ENCODE measurements at regions not wholly inside any gene's neighbourhood (a gene's known extent, or its start where the extent isn't known, plus 50 kb on each side); places are given as distances from the start of the nearest gene placed in this dataset.

GRCh38 chr12:65739606-65740005, 84.7 kb upstream of the HMGA2 start:
- TF ChIP-seq, protein P1, sequence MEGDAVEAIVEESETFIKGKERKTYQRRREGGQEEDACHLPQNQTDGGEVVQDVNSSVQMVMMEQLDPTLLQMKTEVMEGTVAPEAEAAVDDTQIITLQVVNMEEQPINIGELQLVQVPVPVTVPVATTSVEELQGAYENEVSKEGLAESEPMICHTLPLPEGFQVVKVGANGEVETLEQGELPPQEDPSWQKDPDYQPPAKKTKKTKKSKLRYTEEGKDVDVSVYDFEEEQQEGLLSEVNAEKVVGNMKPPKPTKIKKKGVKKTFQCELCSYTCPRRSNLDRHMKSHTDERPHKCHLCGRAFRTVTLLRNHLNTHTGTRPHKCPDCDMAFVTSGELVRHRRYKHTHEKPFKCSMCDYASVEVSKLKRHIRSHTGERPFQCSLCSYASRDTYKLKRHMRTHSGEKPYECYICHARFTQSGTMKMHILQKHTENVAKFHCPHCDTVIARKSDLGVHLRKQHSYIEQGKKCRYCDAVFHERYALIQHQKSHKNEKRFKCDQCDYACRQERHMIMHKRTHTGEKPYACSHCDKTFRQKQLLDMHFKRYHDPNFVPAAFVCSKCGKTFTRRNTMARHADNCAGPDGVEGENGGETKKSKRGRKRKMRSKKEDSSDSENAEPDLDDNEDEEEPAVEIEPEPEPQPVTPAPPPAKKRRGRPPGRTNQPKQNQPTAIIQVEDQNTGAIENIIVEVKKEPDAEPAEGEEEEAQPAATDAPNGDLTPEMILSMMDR (IDR thresholded peaks at IDR 0.05) = no peak
- TF ChIP-seq POLR2A (IDR thresholded peaks at IDR 0.05; ENCODE audit: low read depth) (no peak), POLR2AphosphoS5 (IDR thresholded peaks at IDR 0.05) (no peak)
